ENCODE measurements at regions not wholly inside any gene's neighbourhood (a gene's known extent, or its start where the extent isn't known, plus 50 kb on each side); places are given as distances from the start of the nearest gene placed in this dataset.

DNA sequence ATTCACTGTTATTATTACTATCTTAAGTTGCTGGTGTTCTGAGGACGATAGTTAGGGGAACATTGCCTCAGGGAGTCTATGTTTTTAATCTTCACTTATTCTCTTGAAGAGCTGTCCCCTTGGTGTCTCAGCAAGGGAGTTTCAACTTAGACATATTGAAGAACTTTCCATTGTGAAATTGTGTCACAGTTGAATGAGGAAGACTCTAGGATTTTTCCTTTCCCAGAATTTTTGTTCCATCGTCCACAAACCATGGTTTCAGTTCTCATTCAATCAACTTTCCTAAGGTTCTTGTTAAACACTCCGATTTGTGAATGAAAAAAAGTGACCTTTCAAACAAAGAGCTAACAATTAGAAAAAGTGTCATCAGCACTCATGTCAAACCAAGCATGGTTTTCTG, 128.3 kb downstream of the GATA3 start:
- no peak for TF ChIP-seq CREB1 (IDR thresholded peaks at IDR 0.05; ENCODE audit: low read depth)
- TF ChIP-seq, protein P1, sequence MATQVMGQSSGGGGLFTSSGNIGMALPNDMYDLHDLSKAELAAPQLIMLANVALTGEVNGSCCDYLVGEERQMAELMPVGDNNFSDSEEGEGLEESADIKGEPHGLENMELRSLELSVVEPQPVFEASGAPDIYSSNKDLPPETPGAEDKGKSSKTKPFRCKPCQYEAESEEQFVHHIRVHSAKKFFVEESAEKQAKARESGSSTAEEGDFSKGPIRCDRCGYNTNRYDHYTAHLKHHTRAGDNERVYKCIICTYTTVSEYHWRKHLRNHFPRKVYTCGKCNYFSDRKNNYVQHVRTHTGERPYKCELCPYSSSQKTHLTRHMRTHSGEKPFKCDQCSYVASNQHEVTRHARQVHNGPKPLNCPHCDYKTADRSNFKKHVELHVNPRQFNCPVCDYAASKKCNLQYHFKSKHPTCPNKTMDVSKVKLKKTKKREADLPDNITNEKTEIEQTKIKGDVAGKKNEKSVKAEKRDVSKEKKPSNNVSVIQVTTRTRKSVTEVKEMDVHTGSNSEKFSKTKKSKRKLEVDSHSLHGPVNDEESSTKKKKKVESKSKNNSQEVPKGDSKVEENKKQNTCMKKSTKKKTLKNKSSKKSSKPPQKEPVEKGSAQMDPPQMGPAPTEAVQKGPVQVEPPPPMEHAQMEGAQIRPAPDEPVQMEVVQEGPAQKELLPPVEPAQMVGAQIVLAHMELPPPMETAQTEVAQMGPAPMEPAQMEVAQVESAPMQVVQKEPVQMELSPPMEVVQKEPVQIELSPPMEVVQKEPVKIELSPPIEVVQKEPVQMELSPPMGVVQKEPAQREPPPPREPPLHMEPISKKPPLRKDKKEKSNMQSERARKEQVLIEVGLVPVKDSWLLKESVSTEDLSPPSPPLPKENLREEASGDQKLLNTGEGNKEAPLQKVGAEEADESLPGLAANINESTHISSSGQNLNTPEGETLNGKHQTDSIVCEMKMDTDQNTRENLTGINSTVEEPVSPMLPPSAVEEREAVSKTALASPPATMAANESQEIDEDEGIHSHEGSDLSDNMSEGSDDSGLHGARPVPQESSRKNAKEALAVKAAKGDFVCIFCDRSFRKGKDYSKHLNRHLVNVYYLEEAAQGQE (IDR thresholded peaks at IDR 0.05; ENCODE audit: low read depth), result no peak
- no peak for TF ChIP-seq TAF1 (IDR thresholded peaks at IDR 0.05; ENCODE audit: low read depth)
- no peak for TF ChIP-seq EP300 (IDR thresholded peaks at IDR 0.05; ENCODE audit: borderline replicate concordance)
- TF ChIP-seq, protein P2, sequence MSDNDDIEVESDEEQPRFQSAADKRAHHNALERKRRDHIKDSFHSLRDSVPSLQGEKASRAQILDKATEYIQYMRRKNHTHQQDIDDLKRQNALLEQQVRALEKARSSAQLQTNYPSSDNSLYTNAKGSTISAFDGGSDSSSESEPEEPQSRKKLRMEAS (IDR thresholded peaks at IDR 0.05), result no peak
- TF ChIP-seq TEAD4 (IDR thresholded peaks at IDR 0.05), result no peak
- TF ChIP-seq, protein P3, sequence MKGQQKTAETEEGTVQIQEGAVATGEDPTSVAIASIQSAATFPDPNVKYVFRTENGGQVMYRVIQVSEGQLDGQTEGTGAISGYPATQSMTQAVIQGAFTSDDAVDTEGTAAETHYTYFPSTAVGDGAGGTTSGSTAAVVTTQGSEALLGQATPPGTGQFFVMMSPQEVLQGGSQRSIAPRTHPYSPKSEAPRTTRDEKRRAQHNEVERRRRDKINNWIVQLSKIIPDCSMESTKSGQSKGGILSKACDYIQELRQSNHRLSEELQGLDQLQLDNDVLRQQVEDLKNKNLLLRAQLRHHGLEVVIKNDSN (IDR thresholded peaks at IDR 0.05), result no peak
- TF ChIP-seq TCF12 (IDR thresholded peaks at IDR 0.05; ENCODE audit: low read depth), result no peak
- no peak for TF ChIP-seq FOXM1 (IDR thresholded peaks at IDR 0.05; ENCODE audit: borderline replicate concordance, low read depth)
